ENCODE measurements at regions not wholly inside any gene's neighbourhood (a gene's known extent, or its start where the extent isn't known, plus 50 kb on each side); places are given as distances from the start of the nearest gene placed in this dataset.

GRCh38 chr1:187893471-187893870, 1064.7 kb downstream of the PLA2G4A start:
- no peak overlapping the region for H3K27ac ChIP-seq
- TF ChIP-seq ZFX (IDR thresholded peaks at IDR 0.05; ENCODE audit: borderline replicate concordance) (no peak), CTCF (IDR thresholded peaks at IDR 0.05) (no peak)

- H3K27ac ChIP-seq, result no peak overlapping the region
- TF ChIP-seq CTCF (IDR thresholded peaks at IDR 0.05) (no peak), ZFX (IDR thresholded peaks at IDR 0.05; ENCODE audit: borderline replicate concordance) (no peak)
These were observed 1065.6 kb downstream of the PLA2G4A start for GRCh38 chr1:187894349-187894748.

GRCh38 chr1:187903223-187903622, 1074.5 kb downstream of the PLA2G4A start:
- no peak overlapping the region for H3K27ac ChIP-seq
- TF ChIP-seq ZFX (IDR thresholded peaks at IDR 0.05; ENCODE audit: borderline replicate concordance) (no peak), CTCF (IDR thresholded peaks at IDR 0.05) (no peak)

- TF ChIP-seq ZFX (IDR thresholded peaks at IDR 0.05; ENCODE audit: borderline replicate concordance) (no peak), CTCF (IDR thresholded peaks at IDR 0.05) (no peak)
- H3K27ac ChIP-seq, result no peak overlapping the region
These were observed 1080.6 kb downstream of the PLA2G4A start for GRCh38 chr1:187909382-187909781.

GRCh38 chr1:187911820-187912219, 1083.1 kb downstream of the PLA2G4A start:
- no peak overlapping the region for H3K27ac ChIP-seq
- TF ChIP-seq ZFX (IDR thresholded peaks at IDR 0.05; ENCODE audit: borderline replicate concordance), result no peak
- no peak for TF ChIP-seq CTCF (IDR thresholded peaks at IDR 0.05)

GRCh38 chr1:187920976-187921375, 1092.2 kb downstream of the PLA2G4A start:
- TF ChIP-seq ZFX (IDR thresholded peaks at IDR 0.05; ENCODE audit: borderline replicate concordance), result no peak
- TF ChIP-seq CTCF (IDR thresholded peaks at IDR 0.05), result no peak
- H3K27ac ChIP-seq, result no peak overlapping the region

- no peak for TF ChIP-seq ZFX (IDR thresholded peaks at IDR 0.05; ENCODE audit: borderline replicate concordance)
- no peak for TF ChIP-seq CTCF (IDR thresholded peaks at IDR 0.05)
These were observed 1092.7 kb downstream of the PLA2G4A start for GRCh38 chr1:187921426-187921825.

More at GRCh38 chr1:187921426-187921825, 1092.7 kb downstream of the PLA2G4A start:
- H3K27ac ChIP-seq, result no peak overlapping the region

All from 22Rv1 (cell line).